Sigmoid colon (tissue), 6 donors: ENCODE measurements at regions not wholly inside any gene's neighbourhood (a gene's known extent, or its start where the extent isn't known, plus 50 kb on each side); places are given as distances from the start of the nearest gene placed in this dataset.
"Not testable (repeated sequence)": the region's sequence is repeated elsewhere in the genome, so short reads cannot be mapped to it uniquely, and the experiment has no call there.

Experiments
- DNase-seq: peaks from one replicate; pipeline ENCODE4 v3.0.0-alpha.2; 2019
- H3K27ac ChIP-seq, 4 donors: fragments of 200-600 bp; sonication (generic); one replicate each; pipeline ENCODE4 v1.5.1; 2016 to 2019; ENCODE audit warnings: mild to moderate bottlenecking in 1 of 4
- H3K27me3 ChIP-seq, 3 donors: fragments of 200-600 bp; sonication (generic); one replicate each; pipeline ENCODE4 v1.5.1; 2019; ENCODE audit warnings: mild to moderate bottlenecking in 1 of 3
- H3K36me3 ChIP-seq, 4 donors: fragments of 200-600 bp; sonication (generic); one replicate each; pipeline ENCODE4 v1.5.1; 2016 to 2019
- H3K4me1 ChIP-seq, 4 donors: fragments of 200-600 bp; sonication (generic); one replicate each; pipeline ENCODE4 v1.5.1; 2017 to 2019
- H3K4me3 ChIP-seq, 4 donors: fragments of 200-600 bp; sonication (generic); one replicate each; pipeline ENCODE4 v1.5.1; 2017 to 2019; ENCODE audit warnings: mild to moderate bottlenecking in 2 of 4, moderate library complexity in 1 of 4
- H3K9me3 ChIP-seq, 4 donors: fragments of 200-600 bp in 3 of 4; sonication (generic) in 3 of 4; one replicate each; pipeline versions ENCODE4 v1.5.1 to v1.6.1; 2013 to 2019
- CTCF ChIP-seq, 4 experiments: fragments of 450-650 bp in 3 of 4; fragments of 200-600 bp in 1 of 4; IDR thresholded peaks; one replicate each; pipeline ENCODE4 v1.5.1; 2016 to 2019; ENCODE audit warnings: antibody characterized with exemption in 4 of 4, mild to moderate bottlenecking in 3 of 4, moderate library complexity in 2 of 4
- EP300 ChIP-seq, 4 donors: sonication (generic); formaldehyde crosslinking; IDR thresholded peaks; one replicate each; pipeline ENCODE4 v1.6.1; 2017; ENCODE audit warnings: antibody characterized with exemption in 4 of 4
- POLR2A ChIP-seq, 2 donors: fragments of 450-650 bp; IDR thresholded peaks; one replicate each; pipeline ENCODE4 v1.6.1; 2016; ENCODE audit warnings: antibody characterized with exemption in 2 of 2, mild to moderate bottlenecking in 2 of 2, moderate library complexity in 2 of 2
- POLR2AphosphoS5 ChIP-seq, 4 donors: sonication (generic); formaldehyde crosslinking; IDR thresholded peaks; one replicate each; pipeline ENCODE4 v1.6.1; 2017; ENCODE audit warnings: antibody characterized with exemption in 4 of 4
- WGBS, 2 donors: extraction: QIAGEN DNeasy Blood & Tissue Kit; methylation state at CpG; one replicate each; pipeline ENCODE4 v1.1.7; 2013; 5-methylcytosine and 5-hydroxymethylcytosine counted together
- intact Hi-C: fragments of 100-400 bp; cut with DNase I; formaldehyde crosslinking; loops from one replicate; pipeline ENCODE4 v1.15.1; 2023
- donor health status: healthy with polysubstance abuse.
- donor health status: healthy.

DNA sequence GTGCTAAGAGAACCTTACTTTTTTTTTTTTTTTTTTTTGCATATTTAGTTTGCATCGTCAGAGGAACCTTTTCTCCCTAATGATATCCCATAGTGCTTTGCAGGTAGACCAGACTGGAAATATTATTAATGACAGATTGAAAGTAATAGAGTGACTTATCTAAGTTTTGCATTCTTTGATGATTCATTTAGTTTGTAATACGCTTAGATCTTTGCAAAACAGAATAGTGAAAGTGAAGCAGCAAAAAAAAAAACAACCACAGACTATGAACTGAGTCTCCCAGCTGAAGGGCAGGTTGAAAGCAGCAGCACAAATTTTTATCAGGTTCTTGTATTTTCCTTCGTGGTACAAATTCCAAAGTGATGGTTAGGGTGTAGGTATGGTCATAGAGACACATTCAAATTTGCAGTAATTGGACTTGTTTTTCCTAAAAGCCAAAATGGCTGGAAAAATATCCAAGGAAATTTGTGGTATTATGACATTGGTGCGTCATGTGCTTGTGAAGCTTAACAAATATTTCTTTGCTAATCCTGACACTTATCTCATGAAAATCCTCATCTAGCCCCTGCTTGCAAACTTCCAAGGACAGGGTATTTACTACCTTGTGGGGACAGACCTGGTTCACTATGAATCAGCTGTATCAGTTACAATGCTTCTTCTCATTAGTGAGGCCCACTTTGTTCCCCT, 81.8 kb upstream of the CREB5 start:
- Histone ChIP-seq H3K9me3 (no peaks in the 10 kb centered on the region), H3K27me3 (no peaks in the 10 kb centered on the region), H3K4me1 (peaks cover 0 to 4% (median 0%) of the 10 kb centered on the region in 4 donors), H3K4me3 (no peak overlapping the region), H3K27ac (no peak overlapping the region), H3K36me3 (no peaks in the 10 kb centered on the region)
- TF ChIP-seq POLR2AphosphoS5 (IDR thresholded peaks at IDR 0.05) (no peak), CTCF (IDR thresholded peaks at IDR 0.05) (no peak), EP300 (IDR thresholded peaks at IDR 0.05) (no peak), POLR2A (IDR thresholded peaks at IDR 0.05) (no peak)
- WGBS, 2 donors: 50 to 60% methylated on average over 4 of the region's 4 CpGs
- no peak for DNase-seq
- intact Hi-C loops: no loop called here

DNA sequence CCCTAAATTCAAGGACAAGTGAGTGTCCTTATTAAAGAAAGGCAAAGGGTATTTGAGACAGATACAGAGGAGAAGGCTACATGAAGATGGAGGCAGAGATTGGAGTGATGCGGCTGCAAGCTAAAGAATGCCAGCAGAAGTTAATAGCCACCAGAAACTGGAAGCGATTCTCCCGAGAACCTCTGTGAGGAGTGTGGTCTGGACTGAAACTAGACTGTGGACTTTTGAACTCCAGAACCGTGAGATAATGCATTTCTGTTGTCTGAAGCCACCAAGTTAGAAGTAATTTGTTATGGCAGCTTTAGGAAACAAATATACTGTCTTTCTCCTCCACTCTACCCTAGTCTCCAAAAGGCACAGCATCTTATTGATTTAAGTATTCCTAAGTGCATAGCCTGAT, 80.3 kb upstream of the CREB5 start:
- H3K4me3 ChIP-seq: no peak overlapping the region
- no peaks in the 10 kb centered on the region for H3K36me3 ChIP-seq
- H3K9me3 ChIP-seq: no peaks in the 10 kb centered on the region
- WGBS, 2 donors: 65 to 74% methylated on average over 4 of the region's 4 CpGs
- H3K4me1 ChIP-seq: peaks cover 0 to 4% (median 0%) of the 10 kb centered on the region in 4 donors
- no peak for DNase-seq
- intact Hi-C loops: no loop called here
- no peak overlapping the region for H3K27ac ChIP-seq
- no peak for TF ChIP-seq POLR2A (IDR thresholded peaks at IDR 0.05)
- no peak for TF ChIP-seq CTCF (IDR thresholded peaks at IDR 0.05)
- no peak for TF ChIP-seq POLR2AphosphoS5 (IDR thresholded peaks at IDR 0.05)
- TF ChIP-seq EP300 (IDR thresholded peaks at IDR 0.05): no peak
- H3K27me3 ChIP-seq: no peaks in the 10 kb centered on the region

- H3K4me1 ChIP-seq, intact Hi-C loops, H3K36me3 ChIP-seq, H3K9me3 ChIP-seq, H3K27ac ChIP-seq, H3K27me3 ChIP-seq, DNase-seq, H3K4me3 ChIP-seq: not testable (repeated sequence)
Observed at GRCh38 chr7:28333548-28333947, 78.8 kb upstream of the CREB5 start.

DNA sequence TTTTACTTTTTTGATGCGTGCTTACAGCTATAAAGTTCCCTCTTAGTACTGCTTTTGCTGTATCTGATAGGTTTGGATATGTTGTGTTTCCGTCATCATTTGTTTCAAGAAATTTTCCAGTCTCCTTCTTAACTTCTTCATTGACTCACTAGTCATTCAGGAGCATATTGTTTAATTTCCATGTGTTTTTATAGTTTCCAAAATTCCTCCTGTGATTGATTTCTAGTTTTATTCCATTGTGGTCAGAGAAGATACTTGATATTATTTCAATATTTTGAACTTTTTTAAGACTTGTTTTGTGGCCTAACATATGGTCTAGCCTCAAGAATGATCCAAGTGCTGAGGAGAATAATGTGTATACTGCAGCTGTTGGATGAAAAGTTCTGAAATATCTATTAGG, 75.5 kb upstream of the CREB5 start:
- Histone ChIP-seq H3K4me3 (no peak overlapping the region), H3K27ac (no peak overlapping the region), H3K27me3 (no peaks in the 10 kb centered on the region), H3K36me3 (no peaks in the 10 kb centered on the region), H3K9me3 (no peaks in the 10 kb centered on the region), H3K4me1 (no peaks in the 10 kb centered on the region)
- TF ChIP-seq EP300 (IDR thresholded peaks at IDR 0.05) (no peak), POLR2A (IDR thresholded peaks at IDR 0.05) (no peak)
- intact Hi-C loops: no loop called here
- 85 to 95% methylated on average over 2 of the region's 2 CpGs for WGBS, 2 donors
- no peak for DNase-seq

- Histone ChIP-seq H3K36me3 (no peaks in the 10 kb centered on the region), H3K27me3 (no peaks in the 10 kb centered on the region), H3K27ac (no peak overlapping the region), H3K4me3 (no peak overlapping the region), H3K4me1 (no peaks in the 10 kb centered on the region), H3K9me3 (no peaks in the 10 kb centered on the region)
- no peak for DNase-seq
- 60 to 63% methylated on average over 3 of the region's 3 CpGs for WGBS, 2 donors
- intact Hi-C loops: no loop called here
- TF ChIP-seq POLR2AphosphoS5 (IDR thresholded peaks at IDR 0.05) (no peak), CTCF (IDR thresholded peaks at IDR 0.05) (no peak)
Observed at GRCh38 chr7:28338041-28338440, 74.3 kb upstream of the CREB5 start.

- 96 to 99% methylated on average over 1 of the region's 1 CpG for WGBS, 2 donors
Observed at GRCh38 chr7:28343462-28343861, 68.9 kb upstream of the CREB5 start.

More at GRCh38 chr7:28343462-28343861, 68.9 kb upstream of the CREB5 start:
- no peak for DNase-seq
- intact Hi-C loops: no loop called here
- Histone ChIP-seq H3K36me3 (no peaks in the 10 kb centered on the region), H3K4me3 (no peak overlapping the region), H3K4me1 (peaks cover 0 to 19% (median 13%) of the 10 kb centered on the region in 4 donors), H3K27me3 (no peaks in the 10 kb centered on the region), H3K27ac (no peak overlapping the region), H3K9me3 (no peaks in the 10 kb centered on the region)
- no peak for TF ChIP-seq POLR2AphosphoS5 (IDR thresholded peaks at IDR 0.05)
- no peak for TF ChIP-seq EP300 (IDR thresholded peaks at IDR 0.05)
- no peak for TF ChIP-seq CTCF (IDR thresholded peaks at IDR 0.05)
- TF ChIP-seq POLR2A (IDR thresholded peaks at IDR 0.05): no peak
